GM12874 (cell line): ENCODE measurements at regions not wholly inside any gene's neighbourhood (a gene's known extent, or its start where the extent isn't known, plus 50 kb on each side); places are given as distances from the start of the nearest gene placed in this dataset.

Experiments used
- TF ChIP-seq, protein P1 (sequence below): IDR thresholded peaks from 2 replicates; pipeline ENCODE4 v1.5.1; 2011; ENCODE audit warnings: low read depth, mild to moderate bottlenecking, control low read depth, low read length, moderate library complexity; ENCODE audit not compliant: insufficient read depth

DNA sequence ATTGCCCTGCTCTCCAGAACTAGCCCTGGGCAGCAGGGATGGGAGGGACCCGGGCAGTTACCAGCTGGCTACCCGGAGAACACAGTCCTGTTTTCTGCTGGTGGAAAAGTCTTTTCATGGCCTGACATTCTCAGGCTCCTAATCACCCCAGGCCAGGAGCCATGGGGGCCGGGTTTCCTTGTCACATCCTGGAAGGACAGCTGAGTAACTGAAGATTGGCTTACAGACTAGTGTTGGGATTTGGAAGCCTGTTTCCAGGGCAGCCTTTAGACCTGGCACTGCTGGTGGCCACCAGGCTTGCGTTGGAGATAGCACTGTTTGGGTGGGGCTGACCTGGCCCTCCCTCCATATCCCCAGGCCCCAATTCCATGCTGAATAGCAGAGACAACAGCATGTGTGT is 349.0 kb downstream of the CTTN start:
- TF ChIP-seq, protein P1, sequence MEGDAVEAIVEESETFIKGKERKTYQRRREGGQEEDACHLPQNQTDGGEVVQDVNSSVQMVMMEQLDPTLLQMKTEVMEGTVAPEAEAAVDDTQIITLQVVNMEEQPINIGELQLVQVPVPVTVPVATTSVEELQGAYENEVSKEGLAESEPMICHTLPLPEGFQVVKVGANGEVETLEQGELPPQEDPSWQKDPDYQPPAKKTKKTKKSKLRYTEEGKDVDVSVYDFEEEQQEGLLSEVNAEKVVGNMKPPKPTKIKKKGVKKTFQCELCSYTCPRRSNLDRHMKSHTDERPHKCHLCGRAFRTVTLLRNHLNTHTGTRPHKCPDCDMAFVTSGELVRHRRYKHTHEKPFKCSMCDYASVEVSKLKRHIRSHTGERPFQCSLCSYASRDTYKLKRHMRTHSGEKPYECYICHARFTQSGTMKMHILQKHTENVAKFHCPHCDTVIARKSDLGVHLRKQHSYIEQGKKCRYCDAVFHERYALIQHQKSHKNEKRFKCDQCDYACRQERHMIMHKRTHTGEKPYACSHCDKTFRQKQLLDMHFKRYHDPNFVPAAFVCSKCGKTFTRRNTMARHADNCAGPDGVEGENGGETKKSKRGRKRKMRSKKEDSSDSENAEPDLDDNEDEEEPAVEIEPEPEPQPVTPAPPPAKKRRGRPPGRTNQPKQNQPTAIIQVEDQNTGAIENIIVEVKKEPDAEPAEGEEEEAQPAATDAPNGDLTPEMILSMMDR: no peak

DNA sequence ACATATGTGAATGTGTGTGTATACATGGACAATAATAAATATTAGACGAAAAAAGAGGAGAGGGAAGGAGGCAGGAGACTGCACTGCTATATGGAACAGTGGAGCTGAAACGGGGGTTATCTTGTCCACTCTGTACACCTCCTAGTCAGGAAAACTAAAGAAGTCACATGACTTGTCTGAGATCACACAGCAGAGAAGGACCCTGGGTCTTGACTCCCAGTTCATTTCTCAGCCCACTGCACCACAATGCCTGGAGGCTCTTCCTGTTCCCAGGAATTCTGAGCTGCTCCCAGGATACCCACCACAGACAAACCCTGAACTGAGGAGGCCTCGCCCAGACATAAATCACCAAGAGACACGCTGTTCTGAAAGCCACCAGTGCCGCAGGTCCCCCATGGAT is 349.6 kb downstream of the CTTN start:
- TF ChIP-seq, protein P1: no peak

DNA sequence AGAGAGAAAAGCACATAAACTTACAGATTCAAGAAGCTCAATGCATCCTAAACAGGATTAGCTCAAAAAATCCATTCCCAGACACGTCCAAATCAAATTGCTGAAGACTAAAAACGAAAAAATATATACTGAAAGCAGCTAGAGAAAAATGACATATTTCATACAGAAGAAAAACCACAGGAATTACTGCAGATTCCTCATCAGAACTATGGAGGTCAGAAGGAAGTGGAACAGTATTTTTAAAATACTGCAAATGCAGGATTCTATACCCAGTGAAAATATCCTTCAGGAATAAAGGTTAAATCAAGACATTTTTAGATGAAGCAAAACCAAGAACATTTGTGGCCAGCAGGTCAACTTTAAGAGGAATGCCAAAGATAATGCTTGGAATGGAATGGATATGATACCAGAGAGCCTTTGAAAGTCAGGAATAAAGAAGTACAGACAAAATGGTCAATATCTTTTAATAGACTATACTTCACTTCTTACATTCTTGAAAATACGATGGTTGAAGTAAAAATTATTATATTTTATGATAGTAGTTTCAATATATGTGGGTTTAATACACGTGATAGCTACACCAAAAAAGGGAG is 352.9 kb downstream of the CTTN start:
- TF ChIP-seq, protein P1: no peak

DNA sequence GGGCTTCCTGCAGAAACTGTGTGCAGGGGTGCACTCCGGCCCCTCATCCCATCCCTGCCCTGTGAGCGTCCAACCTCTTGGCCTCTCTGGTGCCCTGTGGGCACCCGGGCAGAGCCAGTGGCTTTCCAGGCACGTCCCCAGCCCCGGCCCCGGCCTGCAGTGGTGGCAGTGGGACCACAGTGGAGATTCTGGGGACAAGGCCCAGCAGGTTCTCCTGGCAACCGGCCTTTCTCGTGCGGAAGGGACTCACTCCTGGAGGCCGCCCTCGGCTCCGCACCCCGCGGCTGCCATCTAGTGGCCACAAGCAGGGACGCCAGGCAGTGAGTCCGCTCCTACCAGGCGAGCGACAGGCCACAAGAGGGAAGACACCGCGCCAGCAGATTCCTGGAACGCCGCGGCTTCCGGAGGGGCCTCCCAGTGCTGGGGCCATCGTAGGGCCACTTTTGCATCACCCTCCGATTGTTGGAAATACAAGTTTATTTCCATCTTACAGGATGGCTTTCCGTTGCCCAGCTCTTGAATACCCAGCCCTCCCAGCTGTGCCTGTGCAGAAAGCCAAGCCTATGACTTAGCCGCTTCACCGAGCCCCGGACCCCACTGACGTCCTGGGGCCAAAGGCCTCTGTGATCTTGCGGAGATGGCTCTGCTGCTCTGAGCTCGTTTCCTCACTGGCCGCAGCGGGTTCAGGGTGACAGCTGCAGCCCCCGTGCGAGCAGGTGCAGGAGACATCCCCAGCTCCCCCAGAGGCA is 357.3 kb downstream of the CTTN start:
- TF ChIP-seq, protein P1: peak; percentile 92

DNA sequence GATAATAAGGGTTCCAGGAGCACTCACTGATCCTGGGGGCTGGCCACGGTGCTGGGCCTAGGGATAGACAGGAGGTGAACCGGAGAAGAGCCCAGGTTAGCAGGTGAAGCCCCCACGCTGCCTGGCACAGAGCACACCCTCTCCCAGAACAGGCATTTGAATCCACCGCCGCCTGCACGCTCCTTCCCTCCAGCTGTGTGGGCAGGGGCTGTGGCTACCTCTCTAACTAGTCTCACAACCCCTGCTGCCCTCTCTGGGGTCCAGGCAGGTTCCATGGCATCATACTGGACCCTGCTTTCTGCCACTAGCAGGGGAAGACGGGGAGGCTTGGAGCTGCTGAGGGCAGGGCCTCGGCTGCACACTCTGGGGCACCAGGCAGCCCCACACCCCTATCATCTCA is 358.0 kb downstream of the CTTN start:
- TF ChIP-seq, protein P1: no peak

DNA sequence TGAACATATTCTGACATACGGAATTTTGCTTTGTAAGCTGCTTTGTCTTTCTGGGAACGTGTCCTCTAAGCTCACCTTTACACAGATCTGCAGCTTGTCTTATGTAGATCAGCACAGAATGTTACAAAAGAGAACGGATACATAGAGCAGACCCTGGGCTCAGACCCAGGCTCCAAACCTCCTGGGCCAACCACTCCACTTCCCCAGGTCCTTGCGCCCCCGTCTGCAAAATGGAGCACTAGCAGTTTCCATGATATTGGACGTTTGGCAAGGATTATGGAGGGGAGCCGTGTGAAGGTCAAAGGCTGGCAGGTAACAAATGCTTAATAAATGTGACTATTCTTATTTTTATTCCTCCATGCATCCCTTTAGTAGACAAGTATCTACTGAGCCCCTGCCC is 358.4 kb downstream of the CTTN start:
- TF ChIP-seq, protein P1: no peak

DNA sequence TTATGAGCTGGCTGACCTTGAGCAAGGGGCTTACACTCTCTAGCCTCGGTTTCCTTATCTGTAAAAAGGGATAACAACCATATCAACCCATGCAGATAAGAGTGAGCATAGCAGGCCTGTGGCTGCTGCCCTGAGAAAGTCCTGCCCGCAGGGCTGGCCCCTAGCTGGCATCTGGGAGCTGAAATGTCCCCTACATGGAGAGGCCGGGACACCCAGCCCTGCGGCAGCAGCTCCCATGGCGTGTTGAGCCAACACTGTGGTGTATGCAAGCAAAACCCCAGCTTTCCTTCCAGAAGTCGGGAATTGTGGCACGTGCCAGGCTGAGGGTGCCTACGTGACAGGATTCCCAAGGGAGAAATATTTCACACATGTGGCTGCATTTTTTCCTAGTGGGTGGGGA is 358.9 kb downstream of the CTTN start:
- TF ChIP-seq, protein P1: no peak
